ENCODE measurements at regions not wholly inside any gene's neighbourhood (a gene's known extent, or its start where the extent isn't known, plus 50 kb on each side); places are given as distances from the start of the nearest gene placed in this dataset.
"Not testable (repeated sequence)": the region's sequence is repeated elsewhere in the genome, so short reads cannot be mapped to it uniquely, and the experiment has no call there.

DNA sequence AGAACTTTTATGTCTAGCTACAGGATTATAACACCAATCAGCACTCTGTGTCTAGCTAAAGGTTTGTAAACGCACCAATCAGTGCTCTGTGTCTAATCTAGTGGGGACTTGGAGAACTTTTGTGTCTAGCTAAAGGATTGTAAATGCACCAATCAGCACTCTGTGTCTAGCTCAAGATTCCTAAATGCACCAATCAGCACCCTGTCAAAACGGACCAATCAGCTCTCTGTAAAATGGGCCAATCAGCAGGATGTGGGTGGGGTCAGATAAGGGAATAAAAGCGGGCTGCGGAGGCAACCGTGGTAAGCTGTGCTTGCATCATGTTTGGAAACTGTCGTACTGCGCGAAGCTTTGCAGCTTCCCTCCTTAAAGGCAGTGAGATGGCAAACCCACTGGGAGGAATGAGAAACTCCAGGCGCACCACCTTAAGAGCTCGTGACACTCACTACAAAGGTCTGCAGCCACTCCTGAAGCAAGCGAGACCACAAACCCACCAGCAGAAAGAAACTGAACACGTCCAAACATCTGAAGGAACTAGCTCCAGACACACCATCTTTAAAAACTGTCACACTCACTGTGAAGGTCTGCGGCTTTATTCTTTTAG, 112.1 kb upstream of the DUSP22 start:
- DNase-seq: not testable (repeated sequence)

DNA sequence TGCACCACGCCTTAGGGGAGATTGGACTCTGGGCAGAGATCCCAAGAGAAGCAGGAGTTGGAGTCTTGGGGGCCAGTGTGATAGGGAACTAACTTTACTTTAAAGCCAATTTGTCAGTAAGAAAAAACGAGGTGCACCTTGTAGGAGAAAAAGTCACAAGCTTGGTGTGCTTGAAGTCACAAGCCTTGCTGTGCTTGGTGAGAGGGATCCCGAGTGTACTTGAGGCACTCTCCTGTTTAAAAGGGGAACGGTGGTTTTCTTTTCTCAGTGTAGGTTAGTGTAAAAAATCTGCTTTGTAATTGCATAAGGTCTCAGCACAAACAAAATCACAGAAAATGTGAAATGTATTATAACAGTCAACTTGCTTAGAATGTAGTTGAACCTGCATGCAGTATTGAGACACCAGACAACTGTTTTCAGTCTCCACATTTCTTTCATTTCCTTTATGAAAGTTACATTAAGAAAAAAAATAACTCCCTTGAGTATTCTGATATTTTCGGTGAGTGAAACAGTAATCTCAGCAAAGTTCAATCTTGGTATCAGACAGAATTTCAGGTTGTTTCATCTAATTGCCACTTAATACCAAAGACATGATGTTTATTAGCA, 111.1 kb upstream of the DUSP22 start:
- no peak for DNase-seq

DNA sequence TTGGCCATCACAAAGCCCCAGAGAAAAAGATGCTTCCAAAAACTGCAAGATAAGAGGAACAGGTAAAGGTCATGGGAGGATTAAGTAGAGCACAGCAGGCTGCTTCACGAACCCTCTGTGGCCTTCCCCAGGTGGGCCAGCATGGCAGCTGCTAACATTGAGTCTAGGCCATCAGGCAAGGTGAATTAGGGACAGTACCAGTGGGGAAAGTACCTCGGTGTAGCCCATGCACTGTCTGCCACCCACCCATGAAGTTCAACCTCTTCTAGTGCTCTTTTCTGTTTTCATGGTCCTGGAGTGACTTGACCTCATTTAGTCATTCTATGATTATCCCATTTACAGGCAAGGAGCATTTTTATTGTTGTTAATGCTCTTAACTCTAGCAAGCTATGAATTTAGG, 108.6 kb upstream of the DUSP22 start:
- DNase-seq: no peak

DNA sequence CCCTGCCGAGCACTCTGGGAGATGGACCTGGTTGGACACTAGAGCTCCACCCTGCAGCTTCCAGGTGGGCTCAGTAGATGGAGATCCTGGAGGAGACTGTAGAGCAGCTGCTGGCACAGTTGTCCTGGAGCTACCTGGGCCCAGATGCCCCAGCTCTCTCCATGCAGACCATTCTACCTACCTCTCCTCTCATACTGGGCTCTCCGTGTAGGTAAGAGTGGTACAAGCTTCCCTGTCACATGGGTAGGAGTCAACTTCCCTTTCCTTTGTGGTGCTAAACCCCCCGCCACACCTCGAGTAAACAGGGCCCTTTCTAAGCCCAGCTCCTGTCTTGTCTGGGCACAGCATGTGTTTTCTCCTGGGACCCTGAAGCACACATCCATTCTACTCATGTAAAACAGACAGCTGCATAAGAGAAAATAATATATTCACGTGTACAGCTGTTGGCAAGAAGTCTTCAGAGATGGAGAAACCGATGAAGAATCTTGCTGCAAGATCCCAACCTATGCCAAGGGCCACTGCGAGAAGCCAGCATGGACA, 108.1 kb upstream of the DUSP22 start:
- no peak for DNase-seq

DNA sequence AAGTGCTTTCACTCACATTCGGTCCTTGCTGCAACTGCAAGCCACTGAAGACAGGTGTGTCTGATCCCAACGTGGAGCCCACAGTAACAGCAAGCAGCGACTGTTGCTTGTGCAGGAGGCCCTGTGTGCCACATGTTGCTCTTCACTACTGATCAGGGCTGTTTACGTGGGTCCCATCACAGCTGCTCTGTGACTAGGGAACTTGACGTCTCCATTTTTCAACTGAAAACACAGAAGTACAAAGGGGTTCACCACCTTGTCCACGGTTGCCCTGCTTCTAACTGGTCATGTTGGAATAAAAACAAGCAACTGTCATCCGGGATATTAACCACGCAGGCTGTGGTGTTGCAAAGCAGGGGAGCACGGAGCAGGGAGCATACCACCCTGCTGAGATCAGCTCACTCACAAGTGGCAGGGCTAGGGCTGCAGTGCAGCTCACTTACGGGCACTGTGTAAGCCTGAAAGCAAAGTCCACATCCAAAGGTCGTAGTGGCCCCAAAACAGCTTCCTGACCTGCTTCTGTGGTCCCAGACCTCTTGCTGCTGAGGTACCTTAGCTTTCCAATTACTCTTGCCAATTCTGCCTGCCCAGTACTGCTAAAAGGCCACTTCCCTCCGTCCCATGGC, 105.8 kb upstream of the DUSP22 start:
- DNase-seq: no peak

DNA sequence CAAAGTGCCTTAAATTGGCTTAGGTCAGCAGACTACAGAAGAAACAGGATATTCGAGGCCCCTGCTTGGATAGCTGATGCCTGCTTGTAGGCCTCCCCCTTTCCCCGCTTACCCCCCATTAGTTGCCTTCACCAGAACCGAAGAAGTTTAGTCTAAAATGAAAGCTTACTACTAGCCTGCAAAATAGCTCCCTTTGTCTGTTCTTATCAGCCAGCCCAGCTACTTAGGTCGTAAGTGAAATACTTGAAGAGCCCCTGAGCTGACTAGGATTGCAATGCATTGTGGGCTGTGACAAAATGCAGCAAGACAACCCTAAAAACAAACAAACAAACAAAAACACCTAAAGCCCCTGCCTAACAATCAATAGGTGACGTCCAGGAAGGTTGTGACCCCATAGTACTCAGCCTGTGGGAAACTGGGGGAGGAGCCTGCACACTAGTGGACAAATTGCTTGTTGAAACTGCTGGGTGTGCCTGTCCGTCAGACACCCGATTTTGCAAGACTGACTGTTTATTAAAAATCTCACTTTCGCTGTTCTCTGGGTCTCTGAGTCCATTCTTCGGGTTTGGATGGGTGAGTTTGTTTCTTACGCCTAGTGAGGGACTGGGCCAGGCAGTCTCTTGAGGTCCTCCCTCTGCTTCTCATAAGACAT, 105.0 kb upstream of the DUSP22 start:
- no peak for DNase-seq

DNA sequence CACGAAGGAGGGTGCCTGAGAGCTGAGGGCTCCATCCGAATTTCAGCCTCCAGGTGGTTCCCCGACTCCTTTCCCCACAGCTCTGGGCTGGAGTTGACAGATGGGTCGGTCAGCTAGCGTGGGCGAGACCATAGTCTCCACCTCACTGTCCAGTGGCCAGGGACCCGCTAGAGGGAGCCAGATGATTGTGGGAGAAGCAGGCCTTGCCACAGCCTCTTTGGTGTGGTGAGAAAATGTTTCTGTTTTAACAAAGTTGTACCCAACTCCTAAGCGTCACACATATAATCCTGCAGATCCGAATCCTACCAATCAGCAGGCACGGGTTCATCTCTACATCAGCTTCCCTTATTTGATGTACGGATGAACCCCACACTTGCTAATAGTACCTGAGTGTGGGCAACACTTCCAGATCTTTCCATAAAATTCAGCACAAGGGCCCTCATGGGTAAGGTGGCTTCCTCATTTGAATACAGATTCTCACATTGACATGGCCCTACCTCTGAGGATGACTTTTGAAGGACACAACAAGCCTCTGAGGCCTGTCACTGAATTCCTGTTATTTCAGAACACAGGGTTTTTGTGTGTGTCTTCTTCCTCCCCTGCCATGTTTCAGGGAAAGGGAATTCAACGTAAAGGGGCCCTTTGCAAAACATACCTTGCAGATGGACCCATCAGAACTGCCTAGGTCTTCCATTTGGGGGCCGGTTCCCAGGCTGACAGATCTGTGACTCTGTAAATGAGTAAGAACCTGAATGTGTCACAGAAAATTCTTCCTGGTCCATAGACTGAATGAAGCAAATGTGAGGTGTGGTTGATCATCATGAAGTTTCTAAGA, 103.2 kb upstream of the DUSP22 start:
- DNase-seq: peak; percentile 81 to 85 (median 83)

DNA sequence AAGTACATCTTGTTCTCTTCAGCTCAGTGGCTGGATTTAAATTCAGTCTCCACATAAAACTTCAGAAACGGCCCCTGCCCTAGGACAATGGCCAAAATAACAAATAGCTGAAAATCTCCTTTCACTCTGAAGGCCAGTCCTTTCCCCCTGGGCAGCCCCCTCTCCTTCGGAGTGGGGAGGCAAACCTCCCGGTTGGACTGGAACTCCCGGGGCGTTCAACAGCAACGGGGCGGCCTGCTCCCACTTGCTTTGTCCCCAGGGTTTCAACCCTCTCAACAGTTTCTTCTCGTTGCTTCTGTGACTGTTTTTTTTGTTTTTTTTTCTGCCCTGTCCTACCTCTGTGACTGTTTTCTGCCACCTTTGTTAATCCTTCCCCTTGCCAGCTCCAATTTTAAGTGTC, 102.6 kb upstream of the DUSP22 start:
- peak in 1 of 3 donors; percentile 20 for DNase-seq

DNA sequence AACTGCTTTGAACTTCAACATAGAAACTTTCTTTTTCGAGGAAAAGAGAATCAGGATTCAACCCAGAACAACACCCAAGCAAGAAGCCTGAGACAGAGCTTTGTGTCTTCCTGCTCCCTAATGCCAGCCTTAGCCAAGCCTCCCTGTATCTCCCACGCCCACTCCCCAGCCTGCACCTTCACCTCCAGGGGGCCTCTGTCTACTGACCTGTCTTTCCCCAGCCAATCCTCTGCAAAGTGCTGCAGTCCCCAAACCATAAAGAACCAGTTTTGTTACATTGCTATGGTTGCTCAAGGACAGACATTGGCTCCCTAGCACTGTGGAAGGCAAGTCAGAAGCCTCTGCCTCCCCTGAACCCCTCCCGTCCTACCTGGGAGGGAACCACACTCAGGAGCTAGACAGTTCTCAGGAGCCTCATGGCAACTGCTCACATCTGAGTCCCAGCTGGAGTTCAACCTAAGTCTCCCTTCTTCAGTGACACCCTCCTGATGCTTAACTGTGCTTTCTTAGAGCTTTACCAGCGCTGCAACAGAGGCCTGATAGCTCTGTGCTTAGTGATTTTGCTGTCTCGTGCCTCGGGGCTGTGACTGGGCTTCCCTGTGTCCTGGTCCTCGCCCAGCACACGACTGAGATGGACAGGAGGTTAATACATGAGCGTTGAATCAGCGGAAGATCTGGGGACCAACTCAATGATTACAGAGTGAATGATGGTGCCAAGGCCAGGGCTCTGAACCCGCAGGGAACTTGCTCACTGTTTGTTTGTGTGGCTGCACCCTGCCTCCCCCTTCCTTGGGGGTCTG, 101.5 kb upstream of the DUSP22 start:
- no peak for DNase-seq

DNA sequence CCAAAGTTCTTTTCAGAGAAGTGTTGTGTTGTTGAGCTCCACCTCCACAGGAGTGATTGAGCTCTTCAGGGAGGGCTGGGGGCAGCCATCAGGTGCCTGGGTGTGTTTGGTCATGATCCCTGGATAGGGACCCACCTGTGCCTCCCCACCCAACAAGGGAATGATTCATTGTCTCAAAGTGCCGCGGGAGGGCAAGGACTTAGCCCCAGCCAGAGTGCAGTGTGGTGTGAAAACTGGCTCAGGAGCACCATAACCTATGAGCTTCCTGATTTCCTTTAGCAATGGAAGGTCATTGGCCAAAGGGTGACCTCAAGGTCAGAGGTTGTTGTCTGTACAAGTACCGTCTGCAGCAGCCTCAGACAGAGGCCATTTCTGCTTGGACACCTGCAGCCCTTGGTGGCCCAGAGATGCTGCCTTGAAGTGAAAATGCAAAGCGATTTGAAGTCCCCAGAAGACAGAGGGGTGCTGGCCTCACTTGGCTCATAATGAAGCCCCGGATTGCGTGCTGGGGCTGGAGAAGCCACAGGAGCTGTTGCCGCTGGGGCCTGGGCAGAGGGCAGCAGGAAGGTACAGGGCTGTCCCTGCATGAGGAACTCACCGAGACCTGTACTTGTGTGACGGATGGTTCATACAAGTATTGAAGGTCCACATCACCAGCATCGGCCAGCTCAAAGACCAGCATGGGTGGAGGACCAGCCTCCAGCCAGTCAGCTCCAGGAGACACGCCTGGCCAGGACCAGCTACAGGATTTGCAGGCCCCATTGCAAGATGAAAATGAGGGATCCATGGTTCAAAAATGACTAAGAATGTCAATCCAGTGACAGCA, 100.6 kb upstream of the DUSP22 start:
- no peak for DNase-seq

DNA sequence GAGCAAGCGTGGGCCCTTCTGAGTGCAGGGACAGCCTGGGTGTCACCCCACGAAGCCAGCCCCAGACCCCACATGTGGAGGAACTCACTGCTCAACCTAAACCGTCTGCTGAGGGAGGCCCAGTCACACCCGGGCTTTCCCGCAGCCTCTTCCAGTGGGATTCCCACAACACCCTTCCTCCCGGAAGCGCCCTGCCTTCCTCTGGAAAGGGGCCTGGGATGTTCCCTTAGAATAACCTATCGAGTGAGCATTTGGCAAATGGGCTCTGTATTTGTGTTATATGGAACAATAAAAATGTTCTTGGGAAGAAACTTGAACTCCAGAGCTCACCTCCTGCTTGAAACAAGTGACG, 100.0 kb upstream of the DUSP22 start:
- DNase-seq: no peak

DNA sequence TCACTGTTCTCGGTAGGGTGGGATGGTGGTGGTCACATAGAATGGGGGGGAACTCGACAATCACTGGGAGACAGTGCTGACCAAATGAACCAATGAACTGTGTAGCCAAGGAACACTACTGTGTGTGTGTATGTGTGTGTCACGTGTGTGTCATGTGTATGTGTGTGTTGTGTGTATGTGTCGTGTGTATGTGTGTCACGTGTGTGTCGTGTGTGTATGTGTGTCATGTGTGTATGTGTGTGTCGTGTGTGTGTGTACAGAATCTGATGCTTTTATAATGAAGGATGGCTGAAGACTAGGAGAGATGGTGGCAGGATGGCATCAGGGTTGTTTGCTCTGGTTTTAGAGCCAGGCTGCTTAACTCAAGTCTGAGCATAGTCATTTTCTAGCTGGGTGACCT, 99.1 kb upstream of the DUSP22 start:
- DNase-seq: no peak

DNA sequence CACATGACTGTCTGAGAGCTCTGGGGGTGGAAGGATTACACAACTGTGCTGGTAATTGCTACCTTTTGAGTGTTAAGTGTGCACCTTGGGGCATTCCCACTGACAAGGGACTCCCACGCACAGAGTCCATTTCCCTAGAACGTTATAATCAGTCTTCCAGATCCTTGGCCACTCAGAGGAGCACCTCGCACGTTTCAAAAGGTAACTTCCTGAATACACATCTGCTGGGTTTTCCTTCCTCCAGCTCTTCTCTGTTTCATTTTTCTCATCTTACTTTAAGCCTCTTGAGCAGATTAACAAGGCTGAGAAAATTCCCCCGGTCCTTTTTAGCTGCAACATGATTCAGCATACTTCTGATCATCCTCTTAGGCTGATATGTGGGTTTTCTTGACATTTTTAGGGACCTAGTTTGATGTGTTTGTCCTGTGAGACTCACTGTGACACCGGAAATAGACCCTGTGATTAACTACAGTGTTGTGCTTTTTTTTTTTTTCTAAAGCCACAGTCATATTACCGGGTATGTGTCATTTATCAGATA, 98.4 kb upstream of the DUSP22 start:
- no peak for DNase-seq

DNA sequence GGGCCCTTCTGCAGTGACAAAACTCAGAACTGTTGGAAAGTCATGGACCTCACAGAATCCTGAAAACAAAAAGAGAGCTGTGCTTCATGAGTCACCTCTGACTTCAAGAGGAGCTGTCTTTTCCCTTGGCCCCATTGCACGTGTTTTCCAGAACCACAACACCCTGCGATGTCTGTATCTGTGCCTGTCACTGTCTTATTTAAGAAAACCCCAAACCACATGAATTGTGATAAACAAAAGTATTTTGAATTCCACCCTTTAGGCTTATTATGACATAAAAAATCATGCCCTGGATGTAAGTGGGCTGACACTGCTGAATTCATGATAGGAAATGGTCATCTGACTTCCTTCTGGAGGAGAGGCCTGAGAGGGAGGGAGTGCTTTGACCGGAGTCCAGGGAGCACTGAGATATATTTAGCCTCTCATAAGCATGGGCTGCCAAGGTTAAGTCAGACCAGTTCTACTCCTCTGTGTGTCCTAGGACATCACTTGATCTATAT, 96.4 kb upstream of the DUSP22 start:
- peak; percentile 43 to 80 (median 72) for DNase-seq

DNA sequence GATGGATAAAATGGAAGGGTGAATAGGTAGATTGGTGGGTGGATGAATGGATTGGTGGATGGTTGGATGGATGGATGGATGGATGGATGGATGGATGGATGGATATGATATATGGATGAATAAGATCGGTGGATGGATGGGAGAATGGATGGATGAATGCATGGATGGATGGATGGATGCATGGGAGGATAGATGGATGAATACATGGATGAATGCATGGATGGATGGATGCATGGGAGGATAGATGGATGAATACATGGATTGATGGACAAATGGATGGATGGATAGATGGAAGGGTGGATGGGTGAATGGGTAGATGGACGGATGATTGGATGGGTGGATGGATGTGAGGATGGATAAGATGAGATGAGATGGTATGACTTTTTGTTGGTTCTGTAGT, 95.7 kb upstream of the DUSP22 start:
- no peak for DNase-seq

DNA sequence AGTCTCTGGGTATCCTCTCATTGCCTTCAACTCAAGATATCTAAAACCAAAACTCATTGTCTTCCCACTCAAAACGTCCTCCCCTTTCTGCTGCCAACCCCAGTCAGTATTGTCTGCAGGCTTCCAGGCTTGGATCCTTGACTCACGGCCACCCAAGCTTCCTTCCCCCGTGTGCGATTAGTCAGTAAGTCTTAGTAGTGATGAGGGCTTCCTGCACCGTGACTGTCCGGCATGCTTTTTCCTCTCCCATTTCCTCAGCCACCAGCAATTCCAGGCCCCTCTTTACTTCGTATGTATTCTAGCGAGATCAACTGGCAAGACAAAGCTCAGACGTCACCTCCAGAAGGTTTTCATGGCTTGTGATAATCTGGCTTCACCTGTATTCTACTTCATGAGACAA, 88.6 kb upstream of the DUSP22 start:
- DNase-seq: no peak

DNA sequence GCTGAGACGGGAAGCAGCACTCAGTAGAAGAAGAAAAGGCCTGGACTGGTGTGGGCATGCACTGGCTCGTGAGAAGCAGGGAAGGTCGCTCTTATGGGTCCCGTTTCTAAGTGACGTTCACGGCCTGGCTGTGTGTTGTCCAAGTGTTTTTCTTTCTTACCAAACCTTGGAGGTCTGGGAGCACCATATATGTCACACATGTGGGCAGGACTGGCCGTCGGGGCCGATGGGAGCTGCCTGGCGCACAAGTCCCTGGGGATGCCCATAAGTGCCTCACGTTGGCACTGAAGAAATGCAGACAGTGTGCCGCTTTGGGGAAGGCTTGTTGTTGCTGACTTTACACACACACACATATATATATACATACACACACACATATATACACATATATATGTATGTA, 86.0 kb upstream of the DUSP22 start:
- no peak for DNase-seq

DNA sequence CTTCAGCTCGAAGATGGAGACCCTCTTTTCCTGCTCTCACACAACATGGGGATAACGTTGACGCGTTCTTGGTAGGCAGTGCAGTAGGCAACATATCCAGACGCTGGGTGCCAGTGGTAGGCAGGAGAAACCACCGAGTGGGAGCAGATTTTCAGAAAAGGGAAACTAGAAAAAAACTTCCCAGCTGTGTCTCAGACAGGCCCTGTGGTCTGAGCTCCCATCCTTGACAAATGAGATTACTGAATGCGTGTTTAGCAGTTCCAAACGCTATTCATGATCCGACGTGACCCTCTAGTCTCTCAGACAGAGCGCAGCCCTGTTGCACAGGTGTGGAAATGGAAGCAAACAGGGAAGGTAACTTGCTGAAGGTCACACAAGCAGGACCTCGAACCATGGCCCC, 83.9 kb upstream of the DUSP22 start:
- DNase-seq: no peak

DNA sequence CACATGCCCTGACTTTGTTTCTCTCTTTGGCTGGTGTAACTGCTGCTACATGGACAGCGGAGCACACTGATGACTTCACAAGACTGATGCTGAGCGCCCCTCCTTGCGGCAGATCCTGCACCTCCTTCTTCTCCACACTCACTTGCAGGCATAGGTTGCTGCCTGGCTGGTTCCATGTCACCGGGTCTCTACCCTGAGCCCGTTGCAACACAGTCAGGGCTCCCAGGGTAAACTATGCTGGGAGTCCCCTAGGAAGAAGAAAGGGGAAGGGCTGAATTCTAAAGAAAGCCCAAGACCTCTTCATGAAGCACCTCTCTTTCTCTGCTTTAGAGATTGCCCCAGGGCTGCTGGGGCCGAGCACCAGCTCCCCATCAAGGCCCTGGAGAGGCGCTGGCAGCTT, 83.3 kb upstream of the DUSP22 start:
- no peak for DNase-seq
